Erythroblast (primary cell): ENCODE measurements at regions not wholly inside any gene's neighbourhood (a gene's known extent, or its start where the extent isn't known, plus 50 kb on each side); places are given as distances from the start of the nearest gene placed in this dataset.

Experiments used
- GATA1 ChIP-seq: IDR thresholded peaks from 2 replicates; pipeline ENCODE4 v1.6.1; 2011; ENCODE audit warnings: low read depth, mild to moderate bottlenecking, control low read depth, low read length, moderate library complexity
- POLR2A ChIP-seq: IDR thresholded peaks from 2 replicates; pipeline ENCODE4 v1.6.1; 2011; ENCODE audit warnings: mild to moderate bottlenecking, low read length

GRCh38 chr10:108574233-108574632 is 1349.1 kb downstream of the XPNPEP1 start:
- TF ChIP-seq POLR2A = no peak
- TF ChIP-seq GATA1 = no peak
